RCC 7860 (cell line): ENCODE measurements at regions not wholly inside any gene's neighbourhood (a gene's known extent, or its start where the extent isn't known, plus 50 kb on each side); places are given as distances from the start of the nearest gene placed in this dataset.
A peak's percentile ranks its signal among the peaks of the same experiment; 100 is the strongest.
"Not testable (repeated sequence)": the region's sequence is repeated elsewhere in the genome, so short reads cannot be mapped to it uniquely, and the experiment has no call there.

Experiments
- DNase-seq: peaks from one replicate; pipeline ENCODE4 v3.0.0-alpha.2; 2015; ENCODE audit warnings: low spot score
- FAIRE-seq: peaks from 2 replicates; lab custom pipeline; 2012; peaks lifted over from hg19 to GRCh38; lab: Jason Lieb, UNC

- DNase-seq (peak; percentile 80), FAIRE-seq (peak; percentile 64)
Measured at GRCh38 chr6:27807441-27808241, 104.6 kb downstream of the OR2B2 start.

GRCh38 chr6:27806981-27807440, 105.2 kb downstream of the OR2B2 start:
- FAIRE-seq (no peak), DNase-seq (no peak)

GRCh38 chr6:27805347-27805746, 106.8 kb downstream of the OR2B2 start:
- DNase-seq = no peak
- no peak for FAIRE-seq

- no peak for DNase-seq
- no peak for FAIRE-seq
Measured at GRCh38 chr6:27804851-27805250, 107.3 kb downstream of the OR2B2 start.

GRCh38 chr6:27800731-27801373, 111.3 kb downstream of the OR2B2 start:
- FAIRE-seq (no peak), DNase-seq (no peak)

- no peak for DNase-seq
- FAIRE-seq = no peak
Measured at GRCh38 chr6:27797960-27798359, 114.2 kb downstream of the OR2B2 start.

GRCh38 chr6:27796736-27797481, 115.3 kb downstream of the OR2B2 start:
- not testable (repeated sequence) for FAIRE-seq, DNase-seq

GRCh38 chr6:27795697-27796494, 116.3 kb downstream of the OR2B2 start:
- FAIRE-seq = peak; percentile 59
- peak; percentile 83 for DNase-seq

- DNase-seq (peak; percentile 83), FAIRE-seq (no peak)
Measured at GRCh38 chr6:27791182-27791943, 120.8 kb downstream of the OR2B2 start.

GRCh38 chr6:27788376-27788775, 123.8 kb downstream of the OR2B2 start:
- not testable (repeated sequence) for DNase-seq, FAIRE-seq

GRCh38 chr6:27786048-27786447, 126.1 kb downstream of the OR2B2 start:
- FAIRE-seq = no peak
- DNase-seq = no peak

- no peak for FAIRE-seq
Measured at GRCh38 chr6:27785294-27785693, 126.9 kb downstream of the OR2B2 start.

GRCh38 chr6:27782748-27783147, 129.4 kb downstream of the OR2B2 start:
- no peak for DNase-seq
- no peak for FAIRE-seq

More at GRCh38 chr6:27785294-27785693, 126.9 kb downstream of the OR2B2 start:
- no peak for DNase-seq

GRCh38 chr6:27778625-27779417, 133.4 kb downstream of the OR2B2 start:
- DNase-seq (no peak), FAIRE-seq (no peak)

GRCh38 chr6:27777614-27778355, 134.4 kb downstream of the OR2B2 start:
- DNase-seq = no peak
- no peak for FAIRE-seq

- FAIRE-seq (no peak), DNase-seq (no peak)
Measured at GRCh38 chr6:27777126-27777525, 135.1 kb downstream of the OR2B2 start.

- FAIRE-seq = no peak
- DNase-seq = no peak
Measured at GRCh38 chr6:27776504-27776903, 135.7 kb downstream of the OR2B2 start.

GRCh38 chr6:27775796-27776184, 136.4 kb downstream of the OR2B2 start:
- FAIRE-seq (no peak), DNase-seq (no peak)
